ENCODE measurements at regions not wholly inside any gene's neighbourhood (a gene's known extent, or its start where the extent isn't known, plus 50 kb on each side); places are given as distances from the start of the nearest gene placed in this dataset.

DNA sequence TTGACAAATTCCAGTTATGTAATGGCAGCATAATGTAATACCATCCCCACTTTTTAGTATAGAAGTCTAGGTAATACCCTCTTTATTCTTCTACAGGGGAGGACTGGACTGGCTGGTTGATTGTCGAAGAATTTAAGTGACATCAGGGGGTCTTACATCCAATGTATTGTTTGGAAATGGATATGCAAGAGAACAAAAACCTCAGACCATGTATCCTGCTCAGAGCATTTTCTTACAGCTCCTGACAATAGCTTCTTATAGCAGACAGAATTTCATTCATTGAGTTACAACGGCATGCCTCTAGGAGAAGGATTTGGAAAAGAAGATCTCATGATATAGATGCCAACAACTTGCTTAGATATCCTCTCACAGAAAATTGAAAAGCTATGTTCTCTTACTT is 2032.3 kb downstream of the EFNA5 start:
- TF ChIP-seq, protein P1, sequence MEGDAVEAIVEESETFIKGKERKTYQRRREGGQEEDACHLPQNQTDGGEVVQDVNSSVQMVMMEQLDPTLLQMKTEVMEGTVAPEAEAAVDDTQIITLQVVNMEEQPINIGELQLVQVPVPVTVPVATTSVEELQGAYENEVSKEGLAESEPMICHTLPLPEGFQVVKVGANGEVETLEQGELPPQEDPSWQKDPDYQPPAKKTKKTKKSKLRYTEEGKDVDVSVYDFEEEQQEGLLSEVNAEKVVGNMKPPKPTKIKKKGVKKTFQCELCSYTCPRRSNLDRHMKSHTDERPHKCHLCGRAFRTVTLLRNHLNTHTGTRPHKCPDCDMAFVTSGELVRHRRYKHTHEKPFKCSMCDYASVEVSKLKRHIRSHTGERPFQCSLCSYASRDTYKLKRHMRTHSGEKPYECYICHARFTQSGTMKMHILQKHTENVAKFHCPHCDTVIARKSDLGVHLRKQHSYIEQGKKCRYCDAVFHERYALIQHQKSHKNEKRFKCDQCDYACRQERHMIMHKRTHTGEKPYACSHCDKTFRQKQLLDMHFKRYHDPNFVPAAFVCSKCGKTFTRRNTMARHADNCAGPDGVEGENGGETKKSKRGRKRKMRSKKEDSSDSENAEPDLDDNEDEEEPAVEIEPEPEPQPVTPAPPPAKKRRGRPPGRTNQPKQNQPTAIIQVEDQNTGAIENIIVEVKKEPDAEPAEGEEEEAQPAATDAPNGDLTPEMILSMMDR (tag by site-specific recombination; IDR thresholded peaks at IDR 0.05) = no peak
- TF ChIP-seq ZNF19 (tag by site-specific recombination; IDR thresholded peaks at IDR 0.05; ENCODE audit: low read depth) = no peak
- TF ChIP-seq ZNF398 (tag by site-specific recombination; IDR thresholded peaks at IDR 0.05) = no peak
- TF ChIP-seq ZNF514 (tag by site-specific recombination; IDR thresholded peaks at IDR 0.05) = no peak
- no peak for TF ChIP-seq GFI1B (tag by site-specific recombination; IDR thresholded peaks at IDR 0.05)
- TF ChIP-seq ZNF629 (tag by site-specific recombination; IDR thresholded peaks at IDR 0.05) = no peak

Measured in HEK293 (cell line).